Upper lobe of left lung (tissue), 6 donors: ENCODE measurements at regions not wholly inside any gene's neighbourhood (a gene's known extent, or its start where the extent isn't known, plus 50 kb on each side); places are given as distances from the start of the nearest gene placed in this dataset.

ENCODE experiments used
- ATAC-seq, 2 donors: fragments of 200-7000 bp; cut with Tn5 transposase; one replicate each; pipeline ENCODE4 v1.9.1; 2022; ENCODE audit warnings: mild to moderate bottlenecking in 2 of 2, moderate library complexity in 2 of 2; ENCODE audit not compliant: low FRiP score in 2 of 2
- DNase-seq, 2 donors: peaks; one replicate each; pipeline ENCODE4 v3.0.0-alpha.2; 2019 to 2020
- H3K27ac ChIP-seq, 4 donors: fragments of 200-600 bp; sonication (generic); one replicate each; pipeline ENCODE4 v1.5.1; 2016 to 2019
- H3K27me3 ChIP-seq, 4 donors: fragments of 200-600 bp; sonication (generic); one replicate each; pipeline ENCODE4 v1.5.1; 2017 to 2019
- H3K36me3 ChIP-seq, 4 donors: fragments of 200-600 bp; sonication (generic); one replicate each; pipeline ENCODE4 v1.5.1; 2016 to 2019
- H3K4me1 ChIP-seq, 4 donors: fragments of 200-600 bp; sonication (generic); one replicate each; pipeline ENCODE4 v1.5.1; 2018 to 2019
- H3K4me3 ChIP-seq, 4 donors: fragments of 200-600 bp; sonication (generic); one replicate each; pipeline ENCODE4 v1.5.1; 2017 to 2019; ENCODE audit warnings: mild to moderate bottlenecking in 2 of 4, moderate library complexity in 1 of 4
- H3K9me3 ChIP-seq, 4 donors: fragments of 200-600 bp; sonication (generic); one replicate each; pipeline ENCODE4 v1.5.1; 2018 to 2019
- CTCF ChIP-seq, 6 experiments: fragments of 450-650 bp in 4 of 6; fragments of 200-600 bp in 2 of 6; sonication (generic) in 2 of 6; IDR thresholded peaks; one replicate each; pipeline ENCODE4 v1.5.1; 2016 to 2019; ENCODE audit warnings: antibody characterized with exemption in 6 of 6
- EP300 ChIP-seq, 4 donors: sonication (generic); formaldehyde crosslinking; IDR thresholded peaks; one replicate each; pipeline ENCODE4 v1.5.1; 2017; ENCODE audit warnings: antibody characterized with exemption in 4 of 4, control low read depth in 2 of 4
- POLR2A ChIP-seq, 4 donors: fragments of 450-650 bp; IDR thresholded peaks; one replicate each; pipeline ENCODE4 v1.5.1; 2016 to 2017; ENCODE audit warnings: antibody characterized with exemption in 4 of 4, mild to moderate bottlenecking in 2 of 4
- POLR2AphosphoS5 ChIP-seq, 2 donors: sonication (generic); formaldehyde crosslinking; IDR thresholded peaks; one replicate each; pipeline ENCODE4 v1.5.1; 2017; ENCODE audit warnings: antibody characterized with exemption in 2 of 2
- WGBS, 2 donors: methylation state at CpG; one replicate each; pipeline ENCODE4 v1.1.5; 2017 to 2018; 5-methylcytosine and 5-hydroxymethylcytosine counted together
- donor health status: DM: no; HTN: no; CAD: no; lungs with moderate emphysema.
- donor health status: DM: no; HTN: yes; CAD: no; lungs with severe emphysema.

GRCh38 chr3:19792388-19792787, 141.6 kb downstream of the EFHB start:
- no peak for ATAC-seq
- TF ChIP-seq CTCF (IDR thresholded peaks at IDR 0.05) = no peak
- TF ChIP-seq POLR2AphosphoS5 (IDR thresholded peaks at IDR 0.05) = no peak
- no peak for TF ChIP-seq EP300 (IDR thresholded peaks at IDR 0.05)
- no peak for TF ChIP-seq POLR2A (IDR thresholded peaks at IDR 0.05)
- Histone ChIP-seq H3K36me3 (no peaks in the 10 kb centered on the region), H3K4me1 (no peaks in the 10 kb centered on the region), H3K27me3 (no peaks in the 10 kb centered on the region), H3K4me3 (no peak overlapping the region), H3K27ac (no peak overlapping the region), H3K9me3 (no peaks in the 10 kb centered on the region)
- DNase-seq = no peak
- WGBS, 2 donors = 88 to 90% methylated on average over 4 of the region's 4 CpGs

GRCh38 chr3:19775765-19776164, 158.3 kb downstream of the EFHB start:
- Histone ChIP-seq H3K4me1 (no peaks in the 10 kb centered on the region), H3K4me3 (no peak overlapping the region), H3K27me3 (no peaks in the 10 kb centered on the region), H3K27ac (no peak overlapping the region), H3K9me3 (no peaks in the 10 kb centered on the region), H3K36me3 (no peaks in the 10 kb centered on the region)
- DNase-seq = no peak
- no peak for ATAC-seq
- 50 to 62% methylated on average over 3 of the region's 3 CpGs for WGBS, 2 donors
- TF ChIP-seq POLR2AphosphoS5 (IDR thresholded peaks at IDR 0.05) = no peak
- TF ChIP-seq CTCF (IDR thresholded peaks at IDR 0.05) = no peak
- no peak for TF ChIP-seq EP300 (IDR thresholded peaks at IDR 0.05)
- TF ChIP-seq POLR2A (IDR thresholded peaks at IDR 0.05) = no peak

- Histone ChIP-seq H3K36me3 (no peaks in the 10 kb centered on the region), H3K4me1 (no peaks in the 10 kb centered on the region), H3K4me3 (no peak overlapping the region), H3K27me3 (no peaks in the 10 kb centered on the region), H3K9me3 (no peaks in the 10 kb centered on the region), H3K27ac (no peak overlapping the region)
- no peak for TF ChIP-seq POLR2AphosphoS5 (IDR thresholded peaks at IDR 0.05)
- TF ChIP-seq POLR2A (IDR thresholded peaks at IDR 0.05) = no peak
- TF ChIP-seq EP300 (IDR thresholded peaks at IDR 0.05) = no peak
- no peak for TF ChIP-seq CTCF (IDR thresholded peaks at IDR 0.05)
- WGBS, 2 donors = 66 to 75% methylated on average over 4 of the region's 4 CpGs
- ATAC-seq = no peak
- no peak for DNase-seq
Observed at GRCh38 chr3:19769694-19770093, 164.3 kb downstream of the EFHB start.

GRCh38 chr3:19765954-19766353, 168.1 kb downstream of the EFHB start:
- Histone ChIP-seq H3K9me3 (no peaks in the 10 kb centered on the region), H3K4me1 (no peaks in the 10 kb centered on the region), H3K27me3 (no peaks in the 10 kb centered on the region), H3K36me3 (no peaks in the 10 kb centered on the region), H3K4me3 (no peak overlapping the region), H3K27ac (no peak overlapping the region)
- WGBS, 2 donors = 64 to 79% methylated on average over 3 of the region's 3 CpGs
- no peak for DNase-seq
- TF ChIP-seq POLR2A (IDR thresholded peaks at IDR 0.05) (no peak), EP300 (IDR thresholded peaks at IDR 0.05) (no peak), POLR2AphosphoS5 (IDR thresholded peaks at IDR 0.05) (no peak), CTCF (IDR thresholded peaks at IDR 0.05) (no peak)
- ATAC-seq = no peak

GRCh38 chr3:19757773-19758172, 176.2 kb downstream of the EFHB start:
- TF ChIP-seq POLR2A (IDR thresholded peaks at IDR 0.05) = no peak
- no peak for TF ChIP-seq EP300 (IDR thresholded peaks at IDR 0.05)
- no peak for TF ChIP-seq POLR2AphosphoS5 (IDR thresholded peaks at IDR 0.05)
- no peak for TF ChIP-seq CTCF (IDR thresholded peaks at IDR 0.05)
- no peak overlapping the region for H3K27ac ChIP-seq
- H3K4me1 ChIP-seq = no peaks in the 10 kb centered on the region
- H3K27me3 ChIP-seq = no peaks in the 10 kb centered on the region
- H3K36me3 ChIP-seq = no peaks in the 10 kb centered on the region
- no peak for DNase-seq
- H3K4me3 ChIP-seq = no peak overlapping the region
- no peak for ATAC-seq
- no peaks in the 10 kb centered on the region for H3K9me3 ChIP-seq
